Stimulated activated CD4-positive, alpha-beta T cell treated with anti-CD3 and anti-CD28 coated beads, Interleukin-4, amount 100 ng/mL, for 1 hour (primary cell): ENCODE measurements at regions not wholly inside any gene's neighbourhood (a gene's known extent, or its start where the extent isn't known, plus 50 kb on each side); places are given as distances from the start of the nearest gene placed in this dataset.

Experiments used
- DNase-seq: peaks from one replicate; pipeline ENCODE4 v3.0.0-alpha.2; 2020

- DNase-seq, result no peak
Measured at GRCh38 chr5:2199697-2200096, 317.0 kb upstream of the IRX4 start.

- no peak for DNase-seq
Measured at GRCh38 chr5:2196989-2197619, 314.4 kb upstream of the IRX4 start.

GRCh38 chr5:2196416-2196815 is 313.7 kb upstream of the IRX4 start:
- DNase-seq, result no peak

- DNase-seq, result no peak
Measured at GRCh38 chr5:2194949-2195348, 312.2 kb upstream of the IRX4 start.

GRCh38 chr5:2194236-2194555 is 311.5 kb upstream of the IRX4 start:
- no peak for DNase-seq

GRCh38 chr5:2193542-2194235 is 311.0 kb upstream of the IRX4 start:
- DNase-seq, result no peak

- no peak for DNase-seq
Measured at GRCh38 chr5:2193142-2193541, 310.4 kb upstream of the IRX4 start.

GRCh38 chr5:2192496-2192895 is 309.8 kb upstream of the IRX4 start:
- DNase-seq, result no peak

GRCh38 chr5:2191972-2192371 is 309.2 kb upstream of the IRX4 start:
- DNase-seq, result no peak

GRCh38 chr5:2190549-2190948 is 307.8 kb upstream of the IRX4 start:
- DNase-seq, result no peak

GRCh38 chr5:2188661-2189060 is 305.9 kb upstream of the IRX4 start:
- no peak for DNase-seq

- no peak for DNase-seq
Measured at GRCh38 chr5:2188137-2188536, 305.4 kb upstream of the IRX4 start.

- DNase-seq, result no peak
Measured at GRCh38 chr5:2187687-2188086, 305.0 kb upstream of the IRX4 start.

- DNase-seq, result no peak
Measured at GRCh38 chr5:2187156-2187555, 304.4 kb upstream of the IRX4 start.

GRCh38 chr5:2186472-2187015 is 303.8 kb upstream of the IRX4 start:
- no peak for DNase-seq

GRCh38 chr5:2185646-2186471 is 303.1 kb upstream of the IRX4 start:
- DNase-seq, result no peak

- no peak for DNase-seq
Measured at GRCh38 chr5:2184563-2185540, 302.1 kb upstream of the IRX4 start.

- no peak for DNase-seq
Measured at GRCh38 chr5:2184026-2184366, 301.3 kb upstream of the IRX4 start.

GRCh38 chr5:2183154-2184025 is 300.7 kb upstream of the IRX4 start:
- no peak for DNase-seq

- DNase-seq, result no peak
Measured at GRCh38 chr5:2182020-2182419, 299.3 kb upstream of the IRX4 start.

GRCh38 chr5:2181557-2181956 is 298.8 kb upstream of the IRX4 start:
- no peak for DNase-seq

- no peak for DNase-seq
Measured at GRCh38 chr5:2181149-2181548, 298.4 kb upstream of the IRX4 start.
